GM21825 (cell line): ENCODE measurements at regions not wholly inside any gene's neighbourhood (a gene's known extent, or its start where the extent isn't known, plus 50 kb on each side); places are given as distances from the start of the nearest gene placed in this dataset.

Experiments used
- ATAC-seq: cut with Tn5 transposase; IDR thresholded peaks from one replicate; pipeline ENCODE4 v1.9.1; 2021; ENCODE audit warnings: mild to moderate bottlenecking, moderate library complexity; ENCODE audit not compliant: unreplicated experiment

DNA sequence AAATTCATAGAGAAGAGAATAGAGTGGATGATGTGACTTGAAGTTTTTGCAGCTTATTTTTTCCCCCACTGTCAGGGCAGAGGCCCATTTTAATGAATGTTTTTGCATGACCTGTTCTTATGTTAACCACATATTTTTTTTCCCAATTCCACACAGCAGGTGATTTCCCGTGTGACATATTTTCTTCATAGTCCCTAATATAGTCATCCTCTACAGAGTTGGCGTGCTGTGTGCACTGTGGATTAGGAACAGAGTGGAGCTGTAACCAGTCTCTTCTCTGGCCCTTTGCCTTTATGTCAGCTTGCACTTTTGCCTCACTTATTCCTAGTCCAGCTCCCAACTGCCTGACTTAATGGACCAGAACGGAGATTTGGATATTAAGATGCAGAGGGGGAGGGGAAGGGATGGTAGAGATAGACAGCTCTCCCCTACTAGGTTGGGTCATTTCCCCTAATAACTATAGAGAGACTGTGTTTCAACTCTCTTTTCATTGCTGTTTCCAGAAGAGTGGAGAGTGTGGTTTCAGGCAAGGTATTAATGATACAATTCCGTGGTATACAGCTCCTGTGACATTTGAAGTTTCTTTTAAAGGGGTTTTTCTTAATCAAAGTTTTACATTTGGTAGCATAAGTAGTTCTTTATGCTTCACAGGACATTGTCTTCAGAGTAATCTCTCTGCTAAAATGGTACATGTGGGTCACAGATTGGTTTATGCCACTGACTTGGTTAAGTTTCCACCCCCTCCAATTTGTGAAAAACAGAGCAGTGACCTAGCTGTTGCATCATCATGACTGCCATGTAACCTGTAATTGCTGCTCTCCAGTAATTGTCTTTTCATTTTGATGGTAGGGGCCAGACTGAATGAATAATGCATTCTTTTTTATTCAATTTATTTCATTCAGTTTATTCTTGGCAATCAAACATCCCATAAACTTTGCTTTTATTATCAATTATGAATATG is 161.3 kb downstream of the HAUS1 start:
- no peak for ATAC-seq

DNA sequence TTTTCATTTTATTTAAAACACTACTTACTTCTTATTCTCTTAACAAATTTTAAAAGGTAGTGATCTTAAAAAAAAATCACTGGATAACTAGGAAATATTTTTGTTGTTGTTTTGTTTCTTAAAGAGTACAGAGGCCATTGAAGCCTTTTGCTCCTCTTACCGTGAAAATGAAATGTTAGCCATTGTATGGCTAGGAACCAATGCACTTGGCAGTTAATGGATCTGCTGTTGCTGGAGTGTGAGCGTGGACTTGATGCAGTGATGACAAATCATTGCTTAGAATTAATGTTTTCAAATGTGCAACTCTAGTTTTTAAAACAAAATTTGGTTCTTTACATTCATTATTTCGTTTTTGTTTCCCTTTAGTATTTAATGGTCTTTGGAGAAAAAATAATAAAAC is 162.3 kb downstream of the HAUS1 start:
- no peak for ATAC-seq

DNA sequence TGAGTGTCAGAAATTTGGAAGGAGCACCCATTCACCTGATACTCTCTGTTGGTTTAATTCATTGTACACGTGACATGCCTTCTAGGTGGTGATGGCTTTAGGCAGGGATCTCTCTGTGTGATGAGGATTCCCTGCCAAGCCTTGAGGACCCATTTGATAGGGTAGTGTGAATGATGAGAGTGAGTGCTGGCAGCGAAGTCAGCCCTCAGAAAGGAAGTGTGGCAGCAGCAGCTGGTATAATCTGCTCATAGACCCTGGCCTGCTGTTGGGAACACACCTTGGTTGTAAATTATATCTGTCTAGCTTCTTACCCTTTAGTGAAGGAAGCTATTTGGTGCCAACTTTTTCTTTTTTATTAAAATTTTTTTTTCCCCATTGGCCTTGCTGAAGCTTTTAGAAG is 164.5 kb downstream of the HAUS1 start:
- no peak for ATAC-seq

DNA sequence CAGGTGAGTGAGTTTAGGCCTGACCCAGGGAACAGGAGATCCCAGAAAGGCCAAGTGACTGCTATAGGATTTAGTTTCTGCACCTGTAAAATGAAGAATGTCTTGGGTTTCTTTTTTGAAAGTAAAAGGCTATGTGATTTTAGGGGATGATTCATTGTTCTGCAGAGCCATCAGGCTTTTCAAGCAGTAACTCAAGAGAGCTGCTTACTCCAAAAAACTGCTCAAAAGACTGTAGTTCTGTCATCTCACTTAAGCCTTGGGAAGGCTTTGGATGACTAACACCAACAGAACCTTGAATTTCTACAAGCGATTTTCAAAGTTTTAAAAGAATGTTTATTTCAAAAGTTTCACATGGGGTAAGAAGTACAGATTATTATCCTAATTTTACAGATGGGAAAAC is 165.1 kb downstream of the HAUS1 start:
- no peak for ATAC-seq

DNA sequence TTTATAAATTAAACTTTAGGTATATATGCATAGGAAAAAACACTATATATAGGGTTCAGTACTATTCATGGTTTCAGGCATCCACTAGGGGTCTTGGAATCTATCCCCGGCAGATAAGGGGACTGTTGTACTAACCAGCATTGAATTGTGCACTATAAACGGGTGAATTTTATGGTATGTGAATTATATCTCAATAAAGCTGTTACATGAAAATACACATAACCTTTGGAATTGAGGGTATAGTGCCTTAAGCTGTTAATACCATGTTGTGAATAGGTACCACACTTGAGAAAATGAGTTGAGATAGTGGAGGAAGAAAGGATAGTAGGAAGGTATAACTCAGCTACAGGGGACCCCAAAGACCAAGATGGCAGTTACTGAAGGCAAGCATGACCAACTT is 167.3 kb downstream of the HAUS1 start:
- no peak for ATAC-seq

DNA sequence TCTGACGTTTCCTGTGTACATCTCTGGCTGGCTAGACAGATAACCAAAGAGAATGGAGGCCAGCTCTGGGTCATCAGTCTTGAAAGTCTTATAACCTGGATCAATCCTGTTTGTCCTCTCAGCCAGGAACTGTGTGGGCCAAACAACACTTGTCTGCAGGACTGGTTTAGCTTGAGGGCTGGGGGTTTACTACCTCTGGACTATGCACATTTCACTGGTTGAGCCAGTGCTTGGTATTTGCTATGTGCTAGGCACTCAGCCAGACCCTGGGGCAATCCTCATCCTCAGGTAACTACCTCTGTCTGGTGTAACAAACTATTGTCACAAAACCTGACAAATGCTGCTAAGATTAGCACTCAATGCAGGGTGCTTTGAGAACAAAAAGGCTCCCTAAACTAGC is 169.7 kb downstream of the HAUS1 start:
- ATAC-seq = no peak

DNA sequence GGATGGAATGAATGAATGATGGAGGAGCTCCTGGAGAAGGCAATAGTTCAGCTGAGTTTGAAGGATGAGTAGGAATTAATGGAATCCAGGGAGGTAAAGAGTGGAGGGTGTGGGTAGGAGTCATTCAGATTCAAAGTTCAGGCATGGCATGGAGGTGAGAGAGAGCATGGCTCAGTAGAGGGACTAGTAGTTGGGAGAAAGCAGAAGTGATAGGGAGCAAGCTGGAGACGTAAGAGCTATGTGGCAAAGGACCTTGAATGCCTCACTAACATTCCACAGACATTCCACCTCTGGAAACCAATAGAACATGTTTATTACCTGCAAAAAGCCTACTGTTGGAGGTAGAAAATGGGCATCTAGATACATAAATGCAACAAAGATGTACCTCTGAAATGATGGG is 170.1 kb downstream of the HAUS1 start:
- no peak for ATAC-seq

DNA sequence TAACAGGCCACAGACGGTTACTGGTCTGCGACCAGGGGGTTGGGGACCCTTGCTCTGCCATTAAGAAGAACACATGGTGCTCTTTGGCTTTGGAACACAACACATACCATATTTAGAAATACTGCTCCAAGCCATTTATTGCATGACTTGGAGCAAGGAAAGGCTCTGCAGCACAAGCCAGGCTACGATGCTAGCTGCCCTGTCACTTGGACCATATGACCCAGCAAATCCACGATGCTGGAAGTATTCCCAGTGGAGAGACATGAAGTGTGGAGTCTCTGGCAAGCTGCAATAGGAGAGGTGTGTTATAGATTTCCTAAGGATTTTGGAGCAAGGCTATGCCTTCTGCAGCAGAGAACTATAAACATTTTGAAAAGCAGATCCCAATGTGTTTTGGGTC is 171.2 kb downstream of the HAUS1 start:
- no peak for ATAC-seq

DNA sequence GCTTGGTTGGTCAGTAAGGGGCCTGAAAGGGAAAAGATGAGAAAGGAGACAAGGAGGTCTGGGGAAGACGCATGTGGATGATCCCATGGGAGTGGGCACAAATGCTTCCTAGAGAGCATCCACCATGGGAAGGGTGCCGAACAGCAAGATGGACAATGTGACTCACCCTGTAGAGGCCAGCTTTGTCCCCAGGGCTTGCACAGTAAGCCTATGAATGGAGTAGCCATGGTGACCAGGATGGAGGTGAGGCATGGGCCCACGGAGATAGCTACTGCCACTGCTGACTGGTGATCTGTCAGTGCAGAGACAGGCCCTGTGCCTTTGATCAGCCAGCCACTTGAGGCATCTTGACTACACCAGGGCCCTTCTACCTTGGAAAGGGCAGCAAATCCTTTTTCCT is 172.6 kb downstream of the HAUS1 start:
- ATAC-seq = no peak

DNA sequence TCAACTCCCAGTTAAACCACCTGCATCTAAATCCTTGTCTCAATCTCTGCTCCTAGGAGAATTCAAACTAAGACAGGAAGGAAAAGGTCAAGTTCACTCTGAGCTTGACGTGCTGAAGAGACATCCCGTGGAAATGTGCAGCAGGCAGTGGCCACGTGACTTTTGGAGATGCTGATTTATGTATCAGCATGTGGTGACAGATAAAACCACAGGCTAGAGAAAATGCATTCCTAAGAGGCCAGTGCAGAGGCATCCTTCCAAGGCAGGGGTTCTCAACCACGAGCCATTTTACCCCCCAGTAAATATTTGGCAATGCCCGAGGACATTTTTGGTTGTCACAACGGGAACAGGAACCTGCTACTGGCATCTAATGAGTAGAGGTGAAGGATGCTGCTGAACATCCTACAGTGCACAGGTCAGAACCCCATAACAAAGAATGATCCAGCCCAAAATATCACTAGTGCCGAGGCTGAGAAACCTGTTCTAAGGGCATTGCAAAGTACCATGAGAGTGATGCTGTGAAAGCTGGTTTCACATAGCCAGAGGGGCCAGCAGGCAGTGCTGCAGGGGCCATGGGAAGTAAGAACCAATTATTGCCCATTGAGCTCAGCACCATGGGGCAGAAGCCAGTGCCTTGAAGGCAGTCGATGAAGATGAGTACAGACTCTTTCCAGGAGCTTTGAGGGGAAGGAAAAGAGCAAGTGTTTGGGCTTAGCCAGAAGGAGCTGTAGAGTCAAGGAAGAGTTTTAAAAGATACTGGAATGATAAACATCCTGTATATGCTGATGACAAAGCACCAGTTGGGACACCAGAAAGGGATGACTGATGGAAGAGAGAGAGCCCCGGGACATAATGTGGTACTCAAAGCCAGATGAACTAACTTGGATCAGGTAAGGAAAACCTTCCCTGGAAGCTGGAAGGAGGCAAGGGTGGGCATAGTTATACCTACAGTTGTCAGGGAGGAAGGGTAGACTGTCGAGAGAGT is 174.6 kb downstream of the HAUS1 start:
- ATAC-seq = no peak

DNA sequence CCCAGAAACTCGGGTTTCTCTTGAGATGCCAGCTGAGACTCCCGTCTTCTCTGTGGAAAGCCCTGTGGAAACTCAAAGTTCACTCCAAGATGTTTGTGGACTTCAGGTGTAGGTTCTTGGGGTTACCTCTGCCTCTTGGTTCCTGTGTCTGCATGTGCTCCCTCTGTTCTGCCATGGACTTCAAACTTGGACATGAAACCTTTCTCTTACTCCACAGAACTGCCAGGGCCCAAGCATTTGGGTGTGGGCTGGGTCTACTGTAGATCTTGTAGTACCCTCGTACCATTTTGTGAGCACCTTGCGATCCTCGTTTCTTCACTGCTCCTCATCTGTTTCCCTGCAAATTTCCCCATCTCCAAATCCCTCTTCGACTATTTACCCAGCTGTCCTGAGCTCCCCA is 175.5 kb downstream of the HAUS1 start:
- no peak for ATAC-seq

DNA sequence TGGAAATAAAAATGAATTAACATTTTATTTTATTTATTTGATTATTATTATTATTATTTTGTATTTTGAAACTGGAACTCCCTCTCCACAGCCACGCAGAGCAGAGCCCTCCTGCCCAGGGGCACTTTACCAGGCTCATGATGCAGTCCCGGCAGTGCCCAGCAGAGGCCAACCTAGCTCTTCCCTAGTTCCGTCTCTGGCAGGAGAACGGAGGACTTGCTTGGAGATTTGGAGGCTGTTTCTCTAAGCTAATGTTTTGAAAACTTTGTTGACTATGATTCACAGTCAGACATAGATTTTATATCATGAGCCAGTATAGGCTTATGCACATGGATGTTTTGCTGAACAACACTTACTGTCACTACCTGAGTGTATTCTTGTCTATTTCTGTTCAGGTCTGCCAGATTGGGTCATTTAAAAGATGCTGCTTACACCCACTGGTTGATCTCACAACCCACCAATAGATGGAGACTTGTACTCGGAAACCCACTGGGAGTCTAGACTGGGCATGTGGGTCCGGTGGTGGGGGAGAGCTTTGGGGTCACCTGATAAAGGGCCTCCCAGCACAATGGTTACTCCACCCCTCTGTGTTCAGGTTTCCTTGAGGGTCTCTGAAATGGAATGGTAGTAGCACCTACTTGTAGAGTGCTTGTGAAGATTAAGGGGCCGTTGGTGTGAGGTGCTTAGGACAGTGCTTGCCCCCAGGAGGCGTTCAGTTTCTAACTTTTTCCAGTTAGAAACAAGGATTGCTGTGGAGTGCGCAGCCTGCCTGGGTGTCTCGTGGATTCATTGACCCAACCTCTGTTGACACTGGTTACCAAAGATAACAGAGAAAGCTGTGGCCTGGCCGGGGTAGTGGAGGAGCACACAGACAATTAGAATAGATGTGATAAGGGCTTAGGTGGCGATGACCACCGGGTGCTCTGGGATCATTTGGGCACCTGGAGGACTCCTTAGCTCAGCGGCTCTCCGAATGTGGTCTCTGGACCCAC is 177.3 kb downstream of the HAUS1 start:
- ATAC-seq = peak; percentile 66

DNA sequence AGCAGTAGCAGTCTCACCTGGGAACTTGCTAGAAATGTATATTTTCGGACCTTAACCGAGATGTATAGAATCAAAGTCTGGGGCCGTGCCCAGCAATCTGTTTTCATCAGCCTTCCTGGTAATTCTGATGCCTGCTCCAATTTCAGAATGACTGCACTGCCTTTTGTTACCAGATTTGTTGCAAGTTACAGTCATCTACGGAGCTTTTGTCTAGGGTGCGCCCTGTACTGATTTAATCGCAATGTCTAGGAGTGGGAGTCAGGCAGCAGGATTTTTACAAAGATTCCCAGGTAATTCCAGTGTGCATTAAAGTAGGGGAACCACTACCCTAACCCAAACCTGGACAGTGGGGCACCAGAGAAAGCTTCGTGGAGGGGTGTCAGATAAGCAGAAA is 178.0 kb downstream of the HAUS1 start:
- ATAC-seq = no peak

DNA sequence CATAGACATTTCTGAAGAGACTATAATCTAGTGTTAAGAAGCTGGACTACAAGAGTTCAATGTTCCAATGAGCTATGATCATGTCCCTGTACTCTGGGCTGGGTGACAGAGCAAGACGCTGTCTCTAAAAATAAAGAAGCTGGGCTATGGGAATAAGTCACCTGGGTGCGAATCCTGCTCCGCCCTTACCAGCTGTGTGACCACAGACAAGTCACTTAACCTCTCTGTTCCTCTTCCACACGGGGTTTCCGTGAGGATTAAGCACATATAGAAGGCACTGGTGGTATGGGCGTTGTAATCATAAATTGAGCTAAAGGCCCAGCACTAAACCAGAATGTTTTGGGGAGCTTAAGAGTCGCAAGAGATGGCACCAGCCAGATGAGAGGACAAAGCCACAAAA is 178.5 kb downstream of the HAUS1 start:
- ATAC-seq = no peak

DNA sequence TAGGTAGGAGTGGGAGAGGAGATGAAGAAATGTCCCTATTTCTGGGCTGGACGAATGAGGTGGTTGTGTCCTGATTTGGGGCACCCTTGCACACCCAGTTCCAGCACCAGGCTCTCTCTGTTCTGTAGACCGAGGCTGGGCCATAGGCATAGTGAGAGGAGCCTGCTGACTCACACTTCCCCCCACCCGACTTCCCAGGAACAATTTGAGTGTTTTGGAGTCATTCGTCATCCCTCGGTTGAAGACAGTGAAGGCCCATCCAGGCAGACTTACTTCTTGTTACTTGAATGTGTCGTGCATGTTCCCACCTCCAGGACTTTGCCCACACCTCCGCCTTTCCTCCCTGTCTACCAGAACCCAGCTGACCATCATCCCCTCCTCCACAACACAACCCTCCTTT is 179.1 kb downstream of the HAUS1 start:
- no peak for ATAC-seq

DNA sequence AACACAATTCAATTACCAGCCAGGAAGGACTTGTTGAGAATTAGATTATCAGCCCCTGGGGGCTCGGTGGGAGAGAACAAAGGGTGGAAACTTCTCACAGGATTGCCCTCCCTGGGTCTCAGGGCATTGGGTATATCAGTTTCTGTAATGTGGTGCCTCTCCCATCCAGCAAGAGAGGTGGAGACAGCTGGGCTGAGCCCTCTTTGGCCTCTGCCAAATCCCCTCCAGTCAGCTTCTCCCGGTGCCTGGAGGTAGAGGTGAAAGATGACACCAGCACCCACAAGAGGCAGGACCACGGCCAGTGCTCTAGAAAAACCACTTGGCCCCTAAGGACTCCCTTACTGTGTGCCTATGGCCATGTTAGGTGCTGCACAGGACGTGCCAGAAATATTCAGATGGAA is 179.7 kb downstream of the HAUS1 start:
- no peak for ATAC-seq

DNA sequence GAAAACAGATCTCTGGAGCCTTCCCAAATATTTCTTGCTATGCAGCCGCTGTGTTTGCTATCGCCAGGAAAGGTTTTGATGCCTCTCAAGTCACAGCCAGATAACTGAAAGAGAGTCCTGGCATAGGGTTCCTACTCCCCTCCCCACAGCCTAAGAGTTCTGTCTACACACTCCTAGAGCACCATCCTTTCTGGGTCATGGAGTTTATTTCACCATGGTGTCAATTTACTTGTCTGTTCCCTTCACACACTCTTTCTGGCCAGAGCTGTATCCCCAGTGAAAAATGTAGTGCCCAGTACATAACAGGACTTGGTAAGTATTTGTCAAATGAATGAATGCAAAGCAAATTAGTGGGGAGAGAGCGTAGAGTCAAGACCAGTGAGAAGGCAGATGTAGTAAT is 185.3 kb downstream of the HAUS1 start:
- ATAC-seq = no peak

DNA sequence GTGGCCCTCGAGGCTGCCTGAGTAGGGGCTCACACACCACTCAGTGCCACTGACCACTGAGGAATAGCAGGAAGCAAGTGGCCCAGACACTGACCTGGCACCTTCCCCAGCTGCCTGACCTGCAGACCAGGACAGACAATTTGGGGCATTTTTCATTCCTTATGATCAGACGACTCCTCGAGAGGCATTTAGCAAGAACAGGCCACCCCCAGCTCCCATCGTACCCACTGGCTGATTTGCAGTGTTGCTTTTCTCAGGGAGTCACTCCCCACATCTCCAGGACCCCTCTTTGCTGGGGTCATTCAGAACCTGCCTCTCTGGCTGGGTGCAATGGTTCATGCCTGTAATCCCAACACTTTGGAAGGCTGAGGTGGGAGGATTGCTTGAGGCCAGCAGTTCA is 185.7 kb downstream of the HAUS1 start:
- ATAC-seq = no peak

DNA sequence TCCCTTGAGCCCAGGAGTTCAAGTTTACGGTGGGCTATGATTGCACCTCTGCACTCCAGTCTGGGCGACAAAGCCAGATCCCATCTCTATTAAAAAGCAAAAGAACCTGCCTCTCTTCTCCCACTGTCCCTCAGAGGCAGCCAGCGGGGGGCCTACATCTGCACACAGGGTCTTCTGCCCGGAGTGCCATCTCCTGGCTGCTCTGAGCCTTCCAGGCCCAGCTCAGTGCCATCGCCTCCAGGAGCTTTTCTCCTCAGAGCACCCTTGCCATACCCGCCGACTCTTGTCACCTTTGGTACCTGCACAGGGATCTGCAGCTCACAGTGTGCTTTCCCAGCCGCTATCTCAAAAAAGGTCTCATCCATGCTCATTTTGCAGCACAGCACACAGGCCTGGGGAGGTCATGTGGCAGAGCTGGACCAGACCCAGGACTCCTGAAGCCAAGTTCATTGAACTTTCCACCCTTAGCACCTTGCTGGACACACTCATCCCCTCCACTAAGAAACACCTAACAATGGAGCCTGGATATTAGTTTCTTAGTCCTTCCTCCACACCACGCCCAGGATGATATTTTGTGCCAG is 186.3 kb downstream of the HAUS1 start:
- no peak for ATAC-seq

DNA sequence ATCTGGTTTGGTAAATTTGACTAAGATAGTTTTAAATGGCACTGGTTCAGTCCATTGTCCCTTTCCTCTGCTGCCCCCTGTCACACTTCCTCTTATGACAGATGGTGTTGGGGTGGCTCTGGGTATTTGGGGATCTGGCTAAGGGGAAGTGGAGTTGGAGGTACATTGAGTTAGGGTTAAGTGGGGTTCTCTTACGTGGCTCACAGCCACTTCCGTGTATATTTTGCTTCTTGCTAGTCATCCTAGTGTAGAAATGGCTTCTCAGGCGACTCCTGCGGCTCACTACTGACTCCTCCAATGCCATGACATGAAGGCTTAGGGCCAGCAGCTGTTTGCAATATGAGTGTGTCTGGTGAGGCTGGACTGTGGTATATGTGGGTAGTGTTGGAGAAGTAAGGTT is 187.0 kb downstream of the HAUS1 start:
- no peak for ATAC-seq
